B cell (primary cell): ENCODE measurements at regions not wholly inside any gene's neighbourhood (a gene's known extent, or its start where the extent isn't known, plus 50 kb on each side); places are given as distances from the start of the nearest gene placed in this dataset.
"Not testable (repeated sequence)": the region's sequence is repeated elsewhere in the genome, so short reads cannot be mapped to it uniquely, and the experiment has no call there.

ENCODE experiments used
- ATAC-seq: fragments of 200-7000 bp; cut with Tn5 transposase; one replicate; pipeline ENCODE4 v1.10.0; 2021; ENCODE audit warnings: low read depth, mild to moderate bottlenecking, moderate number of reproducible peaks, moderate library complexity
- CTCF ChIA-PET: fragments of 350-600 bp; sonication (Branson Sonifier 250); formaldehyde crosslinking; loops from one replicate; lab custom pipeline; 2021; ENCODE audit warnings: antibody characterized with exemption, inconsistent platforms; lab: Charles Lee
- POLR2A ChIA-PET: fragments of 350-600 bp; sonication (Branson Sonifier 250); formaldehyde crosslinking; loops from one replicate; lab custom pipeline; 2021; ENCODE audit warnings: antibody characterized with exemption; lab: Charles Lee
- DNase-seq: peaks from one replicate; pipeline ENCODE4 v3.0.0; 2013
- H2AFZ ChIP-seq: 2 replicates; pipeline ENCODE4 v1.6.1; 2012; ENCODE audit warnings: mild to moderate bottlenecking, low read depth, low read length; ENCODE audit not compliant: insufficient read depth, poor library complexity, severe bottlenecking
- H3K27ac ChIP-seq, 2 donors: 1 replicate in 1 of 2; 2 replicates in 1 of 2; pipeline ENCODE4 v1.5.1; 2012 to 2013; ENCODE audit warnings: low read length in 2 of 2, mild to moderate bottlenecking in 2 of 2, moderate library complexity in 1 of 2
- H3K27me3 ChIP-seq, 4 experiments: fragments of 200-600 bp in 1 of 4; sonication (generic) in 1 of 4; replicated peaks in 1 of 4; 1 replicate in 2 of 4; 2 replicates in 2 of 4; pipeline versions ENCODE4 v1.6.1 to v1.7.0; 2013 to 2016; ENCODE audit warnings: low read length in 3 of 4, mild to moderate bottlenecking in 2 of 4, mixed read lengths in 1 of 4, moderate library complexity in 1 of 4; ENCODE audit not compliant: insufficient read depth in 4 of 4, control insufficient read depth in 3 of 4; ENCODE audit errors: control extremely low read depth in 1 of 4
- H3K36me3 ChIP-seq, 2 experiments: replicated peaks in 1 of 2; 1 replicate in 1 of 2; 2 replicates in 1 of 2; pipeline versions ENCODE4 v1.6.1 to v1.7.1; 2013; ENCODE audit warnings: low read length in 1 of 2; ENCODE audit not compliant: insufficient read depth in 2 of 2, control insufficient read depth in 1 of 2; ENCODE audit errors: control extremely low read depth in 1 of 2, extremely low read depth in 1 of 2
- H3K4me1 ChIP-seq, 2 donors: fragments of 200-600 bp in 1 of 2; sonication (generic) in 1 of 2; 1 replicate in 1 of 2; 2 replicates in 1 of 2; pipeline versions ENCODE4 v1.5.1 to v1.6.1; 2013 to 2017; ENCODE audit warnings: low read length in 2 of 2; ENCODE audit not compliant: control insufficient read depth in 2 of 2, insufficient read depth in 2 of 2
- H3K4me2 ChIP-seq: replicated peaks from 2 replicates; pipeline ENCODE3; 2012; ENCODE audit warnings: mild to moderate bottlenecking, low read depth, low read length; ENCODE audit not compliant: poor library complexity, severe bottlenecking
- H3K4me3 ChIP-seq, 5 experiments: fragments of 200-600 bp in 1 of 5; sonication (generic) in 1 of 5; 1 replicate in 3 of 5; 2 replicates in 2 of 5; pipeline versions ENCODE4 v1.5.1 to v1.7.0; 2011 to 2016; ENCODE audit warnings: low read length in 4 of 5, mild to moderate bottlenecking in 4 of 5, low read depth in 2 of 5, control low read depth in 1 of 5, moderate library complexity in 1 of 5; ENCODE audit not compliant: insufficient read depth in 1 of 5; ENCODE audit errors: control extremely low read depth in 1 of 5, extremely low read depth in 1 of 5
- H3K79me2 ChIP-seq: fragments of 200-600 bp; sonication (generic); one replicate; pipeline ENCODE4 v1.6.0; 2016; ENCODE audit warnings: low read length; ENCODE audit not compliant: control insufficient read depth, insufficient read depth
- H3K9ac ChIP-seq: fragments of 200-600 bp; sonication (generic); 2 replicates; pipeline ENCODE4 v1.6.1; 2017; ENCODE audit warnings: mild to moderate bottlenecking, low read length, moderate library complexity
- H3K9me3 ChIP-seq, 3 donors: one replicate each; pipeline versions ENCODE4 v1.6.1 to v1.7.1; 2013; ENCODE audit warnings: low read length in 2 of 3; ENCODE audit not compliant: control insufficient read depth in 2 of 3, insufficient read depth in 1 of 3; ENCODE audit errors: control extremely low read depth in 1 of 3
- H4K20me1 ChIP-seq: 2 replicates; pipeline ENCODE4 v1.6.0; 2012; ENCODE audit warnings: mild to moderate bottlenecking, low read length; ENCODE audit not compliant: insufficient read depth, control insufficient read depth, poor library complexity, severe bottlenecking
- H3K27ac Mint-ChIP-seq: one replicate; pipeline ENCODE4 v1.8.0; 2021; ENCODE audit warnings: mixed read lengths
- H3K27me3 Mint-ChIP-seq: one replicate; pipeline ENCODE4 v1.8.0; 2021; ENCODE audit warnings: mixed read lengths
- H3K4me1 Mint-ChIP-seq: one replicate; pipeline ENCODE4 v1.8.0; 2021; ENCODE audit warnings: mixed read lengths
- H3K4me3 Mint-ChIP-seq: one replicate; pipeline ENCODE4 v1.8.0; 2021; ENCODE audit warnings: mixed read lengths
- H3K9me3 Mint-ChIP-seq: one replicate; pipeline ENCODE4 v1.8.0; 2022; ENCODE audit warnings: mixed read lengths; ENCODE audit not compliant: insufficient read depth
- CTCF ChIP-seq: fragments of 200-600 bp; IDR thresholded peaks from one replicate; pipeline ENCODE4 v1.8.0; 2022; ENCODE audit warnings: antibody characterized with exemption, mild to moderate bottlenecking
- EZH2 ChIP-seq: IDR thresholded peaks from 2 replicates; pipeline ENCODE4 v1.6.1; 2012; ENCODE audit warnings: borderline replicate concordance, low read depth, mild to moderate bottlenecking, moderate library complexity, low read length; ENCODE audit not compliant: insufficient read depth, poor library complexity, severe bottlenecking
- WGBS: methylation state at CpG from one replicate; pipeline ENCODE4 v1.1.5; 2013; ENCODE audit warnings: missing lambda C conversion rate; ENCODE audit not compliant: insufficient coverage; 5-methylcytosine and 5-hydroxymethylcytosine counted together
- intact Hi-C: fragments of 100-400 bp; cut with micrococcal nuclease; formaldehyde crosslinking; loops from one replicate; pipeline ENCODE4 v1.10.0; 2022

DNA sequence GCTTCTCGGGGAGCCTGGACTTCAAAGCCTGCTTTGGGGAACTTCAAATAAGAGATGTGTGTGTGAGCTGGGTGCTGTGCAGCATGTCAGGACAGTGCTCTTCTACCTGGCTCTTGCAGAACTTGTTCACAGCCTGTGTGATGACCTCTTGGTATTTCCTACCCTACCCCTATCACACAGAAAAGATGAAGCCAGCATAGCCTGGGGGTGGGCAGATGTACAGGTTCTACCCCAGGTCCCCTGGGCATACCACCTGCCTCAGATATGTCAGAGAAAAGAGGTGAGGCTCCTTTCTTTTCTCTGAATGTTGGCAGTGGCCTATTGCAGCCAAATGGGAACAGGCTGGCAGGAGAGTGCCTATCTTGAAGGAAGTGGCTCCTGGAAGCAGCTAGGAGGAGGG is 111.7 kb upstream of the ALG10B start:
- Histone ChIP-seq H2AFZ (no peak overlapping the region), H3K9ac (no peak overlapping the region), H3K4me1 (no peaks in the 10 kb centered on the region), H3K4me3 (no peak overlapping the region), H4K20me1 (no peaks in the 10 kb centered on the region), H3K27me3 (no peaks in the 10 kb centered on the region), H3K9me3 (peaks cover 0 to 45% (median 0%) of the 10 kb centered on the region in 3 donors), H3K79me2 (no peaks in the 10 kb centered on the region), H3K27ac (no peak overlapping the region), H3K36me3 (no peaks in the 10 kb centered on the region), H3K4me2 (no peak overlapping the region)
- H3K4me1 Mint-ChIP-seq: no peaks in the 10 kb centered on the region
- CTCF ChIA-PET: no interaction called here
- no peak overlapping the region for H3K4me3 Mint-ChIP-seq
- WGBS: 100% methylated on average over 1 of the region's 1 CpG
- intact Hi-C loops: no loop called here
- ATAC-seq: no peak
- H3K9me3 Mint-ChIP-seq: peaks cover 2% of the 10 kb centered on the region
- POLR2A ChIA-PET: no interaction called here
- no peaks in the 10 kb centered on the region for H3K27me3 Mint-ChIP-seq
- no peak for DNase-seq
- H3K27ac Mint-ChIP-seq: no peak overlapping the region
- TF ChIP-seq EZH2 (no peak), CTCF (no peak)

GRCh38 chr12:38222011-38222410 is 94.6 kb upstream of the ALG10B start:
- no peaks in the 10 kb centered on the region for H3K36me3 ChIP-seq
- H3K79me2 ChIP-seq: no peaks in the 10 kb centered on the region
- H3K4me1 ChIP-seq: no peaks in the 10 kb centered on the region
- no peaks in the 10 kb centered on the region for H4K20me1 ChIP-seq
- no peak for ATAC-seq
- 78% methylated on average over 5 of the region's 5 CpGs for WGBS
- H3K9me3 Mint-ChIP-seq: peaks cover 4% of the 10 kb centered on the region
- H3K27me3 ChIP-seq: no peaks in the 10 kb centered on the region
- no peak for DNase-seq
- no peak overlapping the region for H3K27ac Mint-ChIP-seq
- ChIA-PET POLR2A (no interaction called here), CTCF (no interaction called here)
- TF ChIP-seq EZH2 (no peak), CTCF (no peak)
- peaks cover 0 to 1% (median 0%) of the 10 kb centered on the region in 3 donors for H3K9me3 ChIP-seq
- intact Hi-C loops: no loop called here
- H3K27me3 Mint-ChIP-seq: no peaks in the 10 kb centered on the region
- H3K4me2 ChIP-seq: no peak overlapping the region
- H3K9ac ChIP-seq: no peak overlapping the region
- no peak overlapping the region for H3K4me3 Mint-ChIP-seq
- H2AFZ ChIP-seq: no peak overlapping the region
- H3K4me3 ChIP-seq: no peak overlapping the region
- H3K4me1 Mint-ChIP-seq: no peaks in the 10 kb centered on the region
- no peak overlapping the region for H3K27ac ChIP-seq

- H3K9ac ChIP-seq, H3K27ac ChIP-seq, H3K4me3 ChIP-seq, ATAC-seq, H3K9me3 ChIP-seq, H3K4me1 Mint-ChIP-seq, H3K4me1 ChIP-seq, H3K27ac Mint-ChIP-seq, H3K27me3 Mint-ChIP-seq, POLR2A ChIA-PET, CTCF ChIA-PET, H4K20me1 ChIP-seq, H3K79me2 ChIP-seq, H3K4me3 Mint-ChIP-seq, H3K9me3 Mint-ChIP-seq, H3K4me2 ChIP-seq, H3K27me3 ChIP-seq, DNase-seq, H2AFZ ChIP-seq, intact Hi-C loops, H3K36me3 ChIP-seq: not testable (repeated sequence)
Observed at GRCh38 chr12:38238328-38238727, 78.2 kb upstream of the ALG10B start.
